GM21717 (cell line): ENCODE measurements at regions not wholly inside any gene's neighbourhood (a gene's known extent, or its start where the extent isn't known, plus 50 kb on each side); places are given as distances from the start of the nearest gene placed in this dataset.

Experiments used
- ATAC-seq: cut with Tn5 transposase; IDR thresholded peaks from one replicate; pipeline ENCODE4 v1.9.1; 2021; ENCODE audit warnings: mild to moderate bottlenecking, moderate library complexity; ENCODE audit not compliant: unreplicated experiment

- ATAC-seq: no peak
Measured at GRCh38 chr15:70158309-70159000, 60.7 kb upstream of the TLE3 start.

- ATAC-seq: no peak
Measured at GRCh38 chr15:70156671-70157271, 59.1 kb upstream of the TLE3 start.

- ATAC-seq: no peak
Measured at GRCh38 chr15:70154718-70155347, 57.1 kb upstream of the TLE3 start.

DNA sequence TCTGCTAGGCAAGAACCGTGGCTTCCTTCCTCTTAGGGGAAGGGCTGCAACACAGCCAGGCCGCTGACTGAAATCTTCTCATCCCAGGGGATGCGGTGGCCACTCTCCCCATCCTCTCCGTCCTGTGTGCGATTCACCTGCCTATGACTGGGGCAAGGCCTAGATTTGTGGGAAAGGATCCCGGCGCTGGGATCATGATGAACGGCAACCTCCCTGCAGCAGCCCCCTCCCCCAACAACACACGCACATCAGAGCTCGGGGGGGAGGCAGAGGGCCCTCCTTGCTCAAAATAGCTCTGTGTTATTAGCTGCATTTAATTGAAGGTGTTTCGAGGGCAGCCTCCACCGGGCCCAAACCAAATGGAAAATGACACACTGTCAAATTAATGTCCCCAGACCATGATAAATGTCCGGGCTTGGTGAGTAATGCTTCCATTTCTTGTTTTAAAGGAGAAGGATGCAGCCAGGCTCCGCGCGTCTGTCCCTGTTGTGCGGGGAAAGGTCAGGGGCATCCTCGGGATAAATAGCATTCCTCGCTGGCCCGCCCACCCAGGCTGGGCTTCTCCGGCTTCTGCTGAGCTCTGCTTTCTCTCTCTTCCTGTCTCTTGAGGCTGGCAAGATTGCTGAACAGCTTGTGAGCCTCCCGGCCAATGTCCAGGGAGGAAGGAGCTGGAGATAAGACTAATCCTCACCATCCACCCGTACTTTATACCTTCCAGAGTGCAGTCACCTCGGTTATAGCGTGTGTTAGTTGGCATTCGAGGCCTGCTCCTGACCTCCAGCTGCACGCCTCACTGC is 56.4 kb upstream of the TLE3 start:
- no peak for ATAC-seq

DNA sequence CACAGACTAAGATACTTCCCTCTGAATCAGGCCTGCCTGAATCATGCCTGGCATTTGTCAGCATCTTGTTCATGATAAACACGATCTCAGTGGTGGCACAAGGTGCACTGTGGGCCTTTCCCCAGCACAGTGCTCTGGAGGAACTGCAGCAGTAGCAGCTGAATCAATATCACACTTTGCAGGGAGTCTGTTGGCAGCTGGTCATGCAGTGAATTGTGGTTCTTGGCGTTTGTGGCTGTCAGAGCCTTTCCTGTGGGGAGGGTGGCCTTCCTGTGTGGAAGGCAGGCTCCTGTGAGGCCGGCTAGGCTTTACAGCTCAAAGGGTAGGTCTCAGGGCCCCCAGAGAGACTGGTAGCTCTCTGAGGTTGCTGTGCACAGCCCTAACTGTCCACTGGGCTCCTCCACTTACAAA is 54.4 kb upstream of the TLE3 start:
- no peak for ATAC-seq

GRCh38 chr15:70151462-70151861 is 53.7 kb upstream of the TLE3 start:
- no peak for ATAC-seq

- ATAC-seq: no peak
Measured at GRCh38 chr15:70151003-70151402, 53.3 kb upstream of the TLE3 start.

DNA sequence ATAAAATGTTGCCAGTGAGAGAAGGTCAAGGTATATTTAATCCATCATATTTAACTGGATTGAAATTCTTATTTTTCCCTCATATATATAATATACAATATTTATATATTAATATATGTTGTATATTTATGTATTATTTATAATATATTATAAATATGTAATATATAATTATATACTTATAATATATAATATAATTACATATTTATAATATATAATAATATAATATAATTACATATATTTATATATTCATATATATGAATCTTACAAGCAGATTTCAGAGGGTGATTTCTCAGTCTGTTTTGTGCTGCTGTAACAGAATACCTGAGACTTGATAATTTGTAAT is 52.7 kb upstream of the TLE3 start:
- no peak for ATAC-seq

- ATAC-seq: no peak
Measured at GRCh38 chr15:70149667-70150404, 52.1 kb upstream of the TLE3 start.

DNA sequence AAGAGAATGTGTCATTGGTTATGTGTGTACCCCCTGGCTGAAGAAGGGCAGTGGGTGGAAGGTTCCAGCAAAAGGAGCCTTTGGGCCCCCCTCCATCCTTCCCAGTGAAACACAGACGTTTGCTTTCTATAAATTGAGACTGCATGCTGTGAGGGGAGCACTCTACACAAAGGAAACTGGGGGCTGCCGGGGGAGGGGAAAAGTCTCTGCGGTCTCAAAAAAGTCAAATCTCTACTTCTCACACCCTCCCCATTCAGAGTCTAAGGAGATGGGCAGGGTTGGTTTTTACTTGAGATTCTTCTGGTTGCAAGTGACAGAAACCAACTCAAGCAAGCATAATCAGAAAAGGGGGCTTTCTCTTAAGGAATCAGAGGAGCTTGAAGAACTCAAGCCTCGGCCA is 50.1 kb upstream of the TLE3 start:
- no peak for ATAC-seq
